ENCODE measurements at regions not wholly inside any gene's neighbourhood (a gene's known extent, or its start where the extent isn't known, plus 50 kb on each side); places are given as distances from the start of the nearest gene placed in this dataset.

- TF ChIP-seq, protein P1, sequence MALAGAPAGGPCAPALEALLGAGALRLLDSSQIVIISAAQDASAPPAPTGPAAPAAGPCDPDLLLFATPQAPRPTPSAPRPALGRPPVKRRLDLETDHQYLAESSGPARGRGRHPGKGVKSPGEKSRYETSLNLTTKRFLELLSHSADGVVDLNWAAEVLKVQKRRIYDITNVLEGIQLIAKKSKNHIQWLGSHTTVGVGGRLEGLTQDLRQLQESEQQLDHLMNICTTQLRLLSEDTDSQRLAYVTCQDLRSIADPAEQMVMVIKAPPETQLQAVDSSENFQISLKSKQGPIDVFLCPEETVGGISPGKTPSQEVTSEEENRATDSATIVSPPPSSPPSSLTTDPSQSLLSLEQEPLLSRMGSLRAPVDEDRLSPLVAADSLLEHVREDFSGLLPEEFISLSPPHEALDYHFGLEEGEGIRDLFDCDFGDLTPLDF (CRISPR knock-in tag; IDR thresholded peaks at IDR 0.05): no peak
- no peak for TF ChIP-seq IRF2 (CRISPR knock-in tag; IDR thresholded peaks at IDR 0.05; ENCODE audit: borderline replicate concordance, low read depth)
- no peak for TF ChIP-seq PRDM15 (CRISPR knock-in tag; IDR thresholded peaks at IDR 0.05)
These were observed 193.8 kb downstream of the PLPP4 start (continued) for GRCh38 chr10:120650705-120651399.

DNA sequence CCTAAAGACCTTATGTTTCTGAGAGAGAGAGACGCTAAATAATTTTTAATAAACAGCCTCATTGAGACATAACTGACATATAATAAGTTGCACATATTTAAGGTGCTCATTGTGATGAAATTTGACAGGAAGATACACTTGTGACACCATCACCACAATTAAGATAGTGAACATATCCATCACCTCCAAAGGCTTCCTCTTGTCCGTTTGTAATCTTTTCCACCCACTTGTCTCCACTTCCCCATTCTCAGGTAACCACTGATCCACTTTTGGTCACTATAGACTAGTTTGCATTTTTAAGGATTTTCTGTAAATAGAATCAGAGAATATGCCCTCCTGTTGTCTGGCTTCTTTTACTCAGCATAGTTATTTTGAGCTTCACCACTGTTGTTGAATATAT is 195.1 kb upstream of the WDR11 start:
- DNase-seq (ENCODE audit: low spot score): no peak
- Mint-ChIP-seq H3K27ac (no peak overlapping the region), H3K4me3 (no peak overlapping the region), H3K4me1 (no peaks in the 10 kb centered on the region), H3K27me3 (ENCODE audit: low read depth) (peaks cover under 1% of the 10 kb centered on the region; the same call in 1 of the 2 replicates), H3K36me3 (no peaks in the 10 kb centered on the region), H3K9me3 (no peaks in the 10 kb centered on the region)
- ChIA-PET CTCF (no interaction called here), POLR2A (no interaction called here)
- no peak for ATAC-seq
- TF ChIP-seq, protein P2, sequence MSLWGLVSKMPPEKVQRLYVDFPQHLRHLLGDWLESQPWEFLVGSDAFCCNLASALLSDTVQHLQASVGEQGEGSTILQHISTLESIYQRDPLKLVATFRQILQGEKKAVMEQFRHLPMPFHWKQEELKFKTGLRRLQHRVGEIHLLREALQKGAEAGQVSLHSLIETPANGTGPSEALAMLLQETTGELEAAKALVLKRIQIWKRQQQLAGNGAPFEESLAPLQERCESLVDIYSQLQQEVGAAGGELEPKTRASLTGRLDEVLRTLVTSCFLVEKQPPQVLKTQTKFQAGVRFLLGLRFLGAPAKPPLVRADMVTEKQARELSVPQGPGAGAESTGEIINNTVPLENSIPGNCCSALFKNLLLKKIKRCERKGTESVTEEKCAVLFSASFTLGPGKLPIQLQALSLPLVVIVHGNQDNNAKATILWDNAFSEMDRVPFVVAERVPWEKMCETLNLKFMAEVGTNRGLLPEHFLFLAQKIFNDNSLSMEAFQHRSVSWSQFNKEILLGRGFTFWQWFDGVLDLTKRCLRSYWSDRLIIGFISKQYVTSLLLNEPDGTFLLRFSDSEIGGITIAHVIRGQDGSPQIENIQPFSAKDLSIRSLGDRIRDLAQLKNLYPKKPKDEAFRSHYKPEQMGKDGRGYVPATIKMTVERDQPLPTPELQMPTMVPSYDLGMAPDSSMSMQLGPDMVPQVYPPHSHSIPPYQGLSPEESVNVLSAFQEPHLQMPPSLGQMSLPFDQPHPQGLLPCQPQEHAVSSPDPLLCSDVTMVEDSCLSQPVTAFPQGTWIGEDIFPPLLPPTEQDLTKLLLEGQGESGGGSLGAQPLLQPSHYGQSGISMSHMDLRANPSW (CRISPR knock-in tag; conservative IDR thresholded peaks at IDR 0.05; ENCODE audit: low read depth): no peak
- TF ChIP-seq, protein P3, sequence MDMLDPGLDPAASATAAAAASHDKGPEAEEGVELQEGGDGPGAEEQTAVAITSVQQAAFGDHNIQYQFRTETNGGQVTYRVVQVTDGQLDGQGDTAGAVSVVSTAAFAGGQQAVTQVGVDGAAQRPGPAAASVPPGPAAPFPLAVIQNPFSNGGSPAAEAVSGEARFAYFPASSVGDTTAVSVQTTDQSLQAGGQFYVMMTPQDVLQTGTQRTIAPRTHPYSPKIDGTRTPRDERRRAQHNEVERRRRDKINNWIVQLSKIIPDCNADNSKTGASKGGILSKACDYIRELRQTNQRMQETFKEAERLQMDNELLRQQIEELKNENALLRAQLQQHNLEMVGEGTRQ (CRISPR knock-in tag; IDR thresholded peaks at IDR 0.05): no peak
- TF ChIP-seq KAT7 (CRISPR knock-in tag; IDR thresholded peaks at IDR 0.05; ENCODE audit: borderline replicate concordance): no peak
- TF ChIP-seq FOXK1 (CRISPR knock-in tag; IDR thresholded peaks at IDR 0.05): no peak
- no peak for TF ChIP-seq TCF7 (CRISPR knock-in tag; IDR thresholded peaks at IDR 0.05; ENCODE audit: low read depth)

DNA sequence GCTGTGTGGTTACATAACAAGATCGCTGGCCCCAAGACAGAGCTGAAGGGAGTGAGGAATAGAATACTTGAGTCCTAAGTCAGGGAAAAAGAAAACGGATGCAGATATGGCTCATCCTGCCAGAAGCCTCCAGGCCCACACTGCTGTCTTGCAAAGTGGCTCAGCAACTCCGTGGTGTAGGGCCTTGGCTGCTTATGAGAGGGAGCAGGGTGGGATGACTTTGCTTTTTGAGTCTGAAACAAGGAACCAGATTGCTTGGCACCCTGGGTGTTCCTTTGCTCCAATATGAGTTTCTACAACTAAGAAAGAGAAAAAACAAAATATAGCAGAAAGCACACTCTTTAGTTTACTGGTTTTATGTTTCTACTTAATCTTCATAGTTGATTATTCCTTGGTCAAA is 193.8 kb upstream of the WDR11 start:
- no peak overlapping the region for H3K4me3 Mint-ChIP-seq
- H3K9me3 Mint-ChIP-seq: no peaks in the 10 kb centered on the region
- ATAC-seq (no peak), DNase-seq (ENCODE audit: low spot score) (no peak)
- CTCF ChIA-PET: no interaction called here
- no peak overlapping the region for H3K27ac Mint-ChIP-seq
- TF ChIP-seq RELA (CRISPR knock-in tag; IDR thresholded peaks at IDR 0.05; ENCODE audit: borderline replicate concordance): no peak
- TF ChIP-seq ZSCAN18 (CRISPR knock-in tag; IDR thresholded peaks at IDR 0.05): no peak
- TF ChIP-seq GRHL2 (CRISPR knock-in tag; IDR thresholded peaks at IDR 0.05; ENCODE audit: insufficient replicate concordance, severe bottlenecking): no peak
- TF ChIP-seq AR (CRISPR knock-in tag; IDR thresholded peaks at IDR 0.05): no peak
- no peak for TF ChIP-seq TEAD4 (CRISPR knock-in tag; IDR thresholded peaks at IDR 0.05)
- no peak for TF ChIP-seq KAT7 (CRISPR knock-in tag; IDR thresholded peaks at IDR 0.05; ENCODE audit: borderline replicate concordance)
- POLR2A ChIA-PET: no interaction called here
- H3K27me3 Mint-ChIP-seq (ENCODE audit: low read depth): peaks cover 2% of the 10 kb centered on the region; the same call in 1 of the 2 replicates
- H3K36me3 Mint-ChIP-seq: no peaks in the 10 kb centered on the region
- H3K4me1 Mint-ChIP-seq: no peaks in the 10 kb centered on the region
